ENCODE measurements at regions not wholly inside any gene's neighbourhood (a gene's known extent, or its start where the extent isn't known, plus 50 kb on each side); places are given as distances from the start of the nearest gene placed in this dataset.

GRCh38 chr21:28758042-28758882 lies 234.4 kb downstream of the LTN1 start:
- no TSS peak for BruUV-seq (replicated peaks)
- Mint-ChIP-seq H3K27me3 (ENCODE audit: insufficient read depth, unreplicated experiment) (no peaks in the 10 kb centered on the region), H3K4me1 (ENCODE audit: low read depth, unreplicated experiment) (no peaks in the 10 kb centered on the region), H3K9me3 (ENCODE audit: unreplicated experiment) (no peaks in the 10 kb centered on the region), H3K4me3 (ENCODE audit: unreplicated experiment) (no peak overlapping the region), H3K36me3 (ENCODE audit: insufficient read depth, unreplicated experiment) (no peaks in the 10 kb centered on the region), H3K27ac (ENCODE audit: unreplicated experiment) (no peak overlapping the region)
- H3K4me3 ChIP-seq (ENCODE audit: low read depth, low read length): no peak overlapping the region
- no peak for TF ChIP-seq CTCF (IDR thresholded peaks at IDR 0.05; ENCODE audit: insufficient read depth in 1 of 2, low read depth in 1 of 2, low read length in 1 of 2, severe bottlenecking in 1 of 2, unreplicated experiment in 1 of 2)
- H3K27me3 ChIP-seq (replicated peaks; ENCODE audit: control insufficient read depth, insufficient read depth, low read length): no peaks in the 10 kb centered on the region
- no peaks in the 10 kb centered on the region for H3K9me3 ChIP-seq
- intact Hi-C loops (cut with micrococcal nuclease; ENCODE audit: unreplicated experiment): no loop called here
- ChIA-PET CTCF (interaction anchor here (0.6 kb wide), 1 partner anchor 1204 kb away, joined by 4 read pairs; no protein-coding TSS in a partner anchor), POLR2A (no interaction called here)
- no peaks in the 10 kb centered on the region for H3K4me1 ChIP-seq
- DNase-seq: no peak
- no peaks in the 10 kb centered on the region for H3K36me3 ChIP-seq (ENCODE audit: control insufficient read depth, insufficient read depth, low read length)

DNA sequence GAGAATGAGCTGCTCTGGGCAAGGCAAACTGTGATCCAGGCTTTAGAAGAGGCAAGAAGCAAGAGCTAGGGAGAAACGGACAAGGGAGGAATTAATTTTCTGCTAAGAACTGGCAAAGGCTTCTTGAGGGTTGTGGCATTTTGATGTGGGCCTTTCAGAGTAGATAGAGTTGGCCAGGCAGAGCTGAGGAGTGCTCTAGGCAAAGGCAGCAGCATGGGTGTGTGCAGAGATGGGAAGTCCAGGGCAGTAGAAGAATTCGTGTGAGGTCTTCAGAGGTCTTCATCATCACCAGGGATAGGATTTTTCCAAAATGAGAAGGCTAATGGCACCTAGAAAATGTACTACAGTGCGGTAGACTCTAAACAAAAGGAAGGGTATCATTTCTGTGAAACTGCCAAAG lies 237.8 kb downstream of the LTN1 start:
- DNase-seq: no peak

DNA sequence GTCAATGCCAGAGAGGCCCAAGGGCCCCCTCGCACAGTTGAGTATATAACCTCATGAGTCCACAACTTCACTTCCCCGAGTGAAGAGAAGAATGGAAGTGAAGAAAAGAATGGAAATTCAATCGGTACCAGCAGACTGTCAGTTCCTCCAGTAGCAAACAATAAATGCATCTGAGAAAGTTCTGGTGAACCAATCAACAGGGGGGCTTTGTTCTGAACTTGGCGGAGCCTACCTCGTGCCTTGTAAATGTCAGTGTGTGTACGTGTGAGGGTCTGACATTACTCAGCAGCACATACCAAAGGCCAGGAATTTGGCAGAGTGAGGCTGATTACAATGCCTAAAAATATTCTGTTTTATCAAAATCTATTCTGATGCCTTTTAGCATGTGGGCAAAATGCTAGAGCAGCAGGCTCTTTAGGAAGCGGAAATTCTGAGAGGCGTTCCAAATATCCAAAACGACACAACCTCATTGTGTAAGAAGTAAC lies 238.5 kb downstream of the LTN1 start:
- BruUV-seq (replicated peaks): no TSS peak
- CTCF ChIA-PET: no interaction called here

More for the DNA sequence above, 237.8 kb downstream of the LTN1 start:
- Mint-ChIP-seq H3K4me3 (ENCODE audit: unreplicated experiment) (no peak overlapping the region), H3K27ac (ENCODE audit: unreplicated experiment) (no peak overlapping the region), H3K4me1 (ENCODE audit: low read depth, unreplicated experiment) (no peaks in the 10 kb centered on the region), H3K9me3 (ENCODE audit: unreplicated experiment) (no peaks in the 10 kb centered on the region), H3K36me3 (ENCODE audit: insufficient read depth, unreplicated experiment) (no peaks in the 10 kb centered on the region), H3K27me3 (ENCODE audit: insufficient read depth, unreplicated experiment) (no peaks in the 10 kb centered on the region)
- TF ChIP-seq CTCF (IDR thresholded peaks at IDR 0.05; ENCODE audit: insufficient read depth in 1 of 2, low read depth in 1 of 2, low read length in 1 of 2, severe bottlenecking in 1 of 2, unreplicated experiment in 1 of 2): no peak
- Histone ChIP-seq H3K27me3 (replicated peaks; ENCODE audit: control insufficient read depth, insufficient read depth, low read length) (no peaks in the 10 kb centered on the region), H3K4me3 (ENCODE audit: low read depth, low read length) (no peak overlapping the region), H3K36me3 (ENCODE audit: control insufficient read depth, insufficient read depth, low read length) (no peaks in the 10 kb centered on the region), H3K9me3 (no peaks in the 10 kb centered on the region), H3K4me1 (no peaks in the 10 kb centered on the region)
- CTCF ChIA-PET: no interaction called here
- no TSS peak for BruUV-seq (replicated peaks)
- intact Hi-C loops (cut with micrococcal nuclease; ENCODE audit: unreplicated experiment): no loop called here
- POLR2A ChIA-PET: no interaction called here

More for the DNA sequence above, 238.5 kb downstream of the LTN1 start:
- Histone ChIP-seq H3K4me1 (no peaks in the 10 kb centered on the region), H3K9me3 (no peaks in the 10 kb centered on the region), H3K4me3 (ENCODE audit: low read depth, low read length) (no peak overlapping the region), H3K36me3 (ENCODE audit: control insufficient read depth, insufficient read depth, low read length) (no peaks in the 10 kb centered on the region), H3K27me3 (replicated peaks; ENCODE audit: control insufficient read depth, insufficient read depth, low read length) (no peaks in the 10 kb centered on the region)
- POLR2A ChIA-PET: no interaction called here
- TF ChIP-seq CTCF (IDR thresholded peaks at IDR 0.05; ENCODE audit: insufficient read depth in 1 of 2, low read depth in 1 of 2, low read length in 1 of 2, severe bottlenecking in 1 of 2, unreplicated experiment in 1 of 2): no peak
- H3K4me1 Mint-ChIP-seq (ENCODE audit: low read depth, unreplicated experiment): no peaks in the 10 kb centered on the region
- DNase-seq: no peak
- no peak overlapping the region for H3K4me3 Mint-ChIP-seq (ENCODE audit: unreplicated experiment)
- no peak overlapping the region for H3K27ac Mint-ChIP-seq (ENCODE audit: unreplicated experiment)
- intact Hi-C loops (cut with micrococcal nuclease; ENCODE audit: unreplicated experiment): no loop called here
- no peaks in the 10 kb centered on the region for H3K27me3 Mint-ChIP-seq (ENCODE audit: insufficient read depth, unreplicated experiment)
- H3K9me3 Mint-ChIP-seq (ENCODE audit: unreplicated experiment): no peaks in the 10 kb centered on the region
- no peaks in the 10 kb centered on the region for H3K36me3 Mint-ChIP-seq (ENCODE audit: insufficient read depth, unreplicated experiment)

Data from Caco-2 (cell line).